NCI-H2081 treated with DMSO at 0.1 percent for 48 hours (cell line): ENCODE measurements at regions not wholly inside any gene's neighbourhood (a gene's known extent, or its start where the extent isn't known, plus 50 kb on each side); places are given as distances from the start of the nearest gene placed in this dataset.
"Not testable (repeated sequence)": the region's sequence is repeated elsewhere in the genome, so short reads cannot be mapped to it uniquely, and the experiment has no call there.

Source experiments
- DNase-seq: peaks from one replicate; lab custom pipeline; 2025; lab: John Stamatoyannopoulos, UW

- DNase-seq = no peak
These were observed 1840.1 kb upstream of the RAG2 start for GRCh38 chr11:38438091-38438490.

- no peak for DNase-seq
These were observed 1827.5 kb upstream of the RAG2 start for GRCh38 chr11:38425578-38425977.

- DNase-seq = no peak
These were observed 1825.0 kb upstream of the RAG2 start for GRCh38 chr11:38423042-38423441.

- no peak for DNase-seq
These were observed 1818.1 kb upstream of the RAG2 start for GRCh38 chr11:38416141-38416540.

GRCh38 chr11:38411149-38411548, 1813.1 kb upstream of the RAG2 start:
- DNase-seq = no peak

GRCh38 chr11:38402063-38402462, 1804.0 kb upstream of the RAG2 start:
- no peak for DNase-seq

- DNase-seq = no peak
These were observed 1794.1 kb upstream of the RAG2 start for GRCh38 chr11:38392176-38392575.

GRCh38 chr11:38384568-38384967, 1786.5 kb upstream of the RAG2 start:
- DNase-seq = no peak

- DNase-seq = no peak
These were observed 1767.2 kb upstream of the RAG2 start for GRCh38 chr11:38365274-38365673.

GRCh38 chr11:38356255-38356654, 1758.2 kb upstream of the RAG2 start:
- no peak for DNase-seq

- DNase-seq = no peak
These were observed 1747.2 kb upstream of the RAG2 start for GRCh38 chr11:38345286-38345685.

GRCh38 chr11:38341612-38342011, 1743.6 kb upstream of the RAG2 start:
- not testable (repeated sequence) for DNase-seq

GRCh38 chr11:38339835-38340440, 1741.9 kb upstream of the RAG2 start:
- no peak for DNase-seq

GRCh38 chr11:38338022-38338421, 1740.0 kb upstream of the RAG2 start:
- DNase-seq = not testable (repeated sequence)

- no peak for DNase-seq
These were observed 1734.0 kb upstream of the RAG2 start for GRCh38 chr11:38332046-38332445.

GRCh38 chr11:38330578-38330977, 1732.5 kb upstream of the RAG2 start:
- DNase-seq = no peak

- no peak for DNase-seq
These were observed 1726.1 kb upstream of the RAG2 start for GRCh38 chr11:38323961-38324761.

GRCh38 chr11:38315151-38315550, 1717.1 kb upstream of the RAG2 start:
- no peak for DNase-seq

GRCh38 chr11:38307455-38307854, 1709.4 kb upstream of the RAG2 start:
- DNase-seq = no peak

- DNase-seq = no peak
These were observed 1707.6 kb upstream of the RAG2 start for GRCh38 chr11:38305682-38306081.

- no peak for DNase-seq
These were observed 1706.9 kb upstream of the RAG2 start for GRCh38 chr11:38304926-38305325.

- no peak for DNase-seq
These were observed 1704.5 kb upstream of the RAG2 start for GRCh38 chr11:38302564-38302963.

GRCh38 chr11:38300570-38300969, 1702.5 kb upstream of the RAG2 start:
- no peak for DNase-seq
